ENCODE measurements at regions not wholly inside any gene's neighbourhood (a gene's known extent, or its start where the extent isn't known, plus 50 kb on each side); places are given as distances from the start of the nearest gene placed in this dataset.

GRCh38 chr4:37146260-37146659 is 98.3 kb upstream of the NWD2 start:
- intact Hi-C loops (cut with DNase I) = no loop called here
- TF ChIP-seq CTCF (IDR thresholded peaks at IDR 0.05) = no peak
- TF ChIP-seq POLR2A (IDR thresholded peaks at IDR 0.05) = no peak

GRCh38 chr4:37157476-37158167 is 86.9 kb upstream of the NWD2 start:
- intact Hi-C loops (cut with DNase I) = no loop called here
- Histone ChIP-seq H3K27me3 (no peaks in the 10 kb centered on the region), H3K36me3 (replicated peaks in 1 of 2) (no peaks in the 10 kb centered on the region), H3K4me3 (no peak overlapping the region), H3K4me1 (replicated peaks in 1 of 2) (no peaks in the 10 kb centered on the region), H3K9me3 (replicated peaks in 1 of 3) (no peaks in the 10 kb centered on the region), H3K27ac (no peak overlapping the region)
- TF ChIP-seq POLR2A (IDR thresholded peaks at IDR 0.05) (no peak), CTCF (IDR thresholded peaks at IDR 0.05) (no peak)
- DNase-seq = no peak
- whole genome bisulfite sequencing, 4 donors = 84 to 90% (median 88%) methylated on average over 2 of the region's 2 CpGs

More at GRCh38 chr4:37146260-37146659, 98.3 kb upstream of the NWD2 start:
- no peaks in the 10 kb centered on the region for H3K4me1 ChIP-seq (replicated peaks in 1 of 2)
- no peak overlapping the region for H3K27ac ChIP-seq
- no peaks in the 10 kb centered on the region for H3K9me3 ChIP-seq (replicated peaks in 1 of 3)
- DNase-seq = no peak
- H3K4me3 ChIP-seq = no peak overlapping the region
- WGBS, 4 donors = 61 to 75% (median 72%) methylated on average over 2 of the region's 2 CpGs
- H3K27me3 ChIP-seq = no peaks in the 10 kb centered on the region
- no peaks in the 10 kb centered on the region for H3K36me3 ChIP-seq (replicated peaks in 1 of 2)

GRCh38 chr4:37160653-37161052 is 83.9 kb upstream of the NWD2 start:
- H3K4me3 ChIP-seq = no peak overlapping the region
- no peak for DNase-seq
- intact Hi-C loops (cut with DNase I) = no loop called here
- H3K36me3 ChIP-seq (replicated peaks in 1 of 2) = no peaks in the 10 kb centered on the region
- H3K4me1 ChIP-seq (replicated peaks in 1 of 2) = no peaks in the 10 kb centered on the region
- TF ChIP-seq POLR2A (IDR thresholded peaks at IDR 0.05) = no peak
- no peak for TF ChIP-seq CTCF (IDR thresholded peaks at IDR 0.05)
- H3K9me3 ChIP-seq (replicated peaks in 1 of 3) = no peaks in the 10 kb centered on the region
- 79 to 96% (median 82%) methylated on average over 6 to 8 of the region's 8 CpGs for WGBS, 4 donors
- H3K27me3 ChIP-seq = no peaks in the 10 kb centered on the region
- H3K27ac ChIP-seq = no peak overlapping the region

- DNase-seq = no peak
- intact Hi-C loops (cut with DNase I) = no loop called here
- TF ChIP-seq CTCF (IDR thresholded peaks at IDR 0.05) (no peak), POLR2A (IDR thresholded peaks at IDR 0.05) (no peak)
- Histone ChIP-seq H3K4me3 (no peak overlapping the region), H3K9me3 (replicated peaks in 1 of 3) (no peaks in the 10 kb centered on the region), H3K4me1 (replicated peaks in 1 of 2) (no peaks in the 10 kb centered on the region), H3K36me3 (replicated peaks in 1 of 2) (no peaks in the 10 kb centered on the region), H3K27ac (no peak overlapping the region), H3K27me3 (no peaks in the 10 kb centered on the region)
- WGBS, 4 donors = 74 to 87% (median 83%) methylated on average over 3 of the region's 3 CpGs
These were observed 78.7 kb upstream of the NWD2 start for GRCh38 chr4:37165844-37166243.
